Astrocyte (in vitro differentiated cells and primary cell): ENCODE measurements at regions not wholly inside any gene's neighbourhood (a gene's known extent, or its start where the extent isn't known, plus 50 kb on each side); places are given as distances from the start of the nearest gene placed in this dataset.

Source experiments
- CTCF ChIP-seq: IDR thresholded peaks from 2 replicates; pipeline ENCODE4 v1.5.1; 2011; ENCODE audit warnings: low read depth, mild to moderate bottlenecking, inconsistent platforms, low read length, moderate library complexity; ENCODE audit not compliant: insufficient read depth
- EZH2 ChIP-seq: IDR thresholded peaks from 2 replicates; pipeline ENCODE4 v1.6.1; 2012; ENCODE audit warnings: mild to moderate bottlenecking, low read length, inconsistent platforms; ENCODE audit not compliant: insufficient read depth

DNA sequence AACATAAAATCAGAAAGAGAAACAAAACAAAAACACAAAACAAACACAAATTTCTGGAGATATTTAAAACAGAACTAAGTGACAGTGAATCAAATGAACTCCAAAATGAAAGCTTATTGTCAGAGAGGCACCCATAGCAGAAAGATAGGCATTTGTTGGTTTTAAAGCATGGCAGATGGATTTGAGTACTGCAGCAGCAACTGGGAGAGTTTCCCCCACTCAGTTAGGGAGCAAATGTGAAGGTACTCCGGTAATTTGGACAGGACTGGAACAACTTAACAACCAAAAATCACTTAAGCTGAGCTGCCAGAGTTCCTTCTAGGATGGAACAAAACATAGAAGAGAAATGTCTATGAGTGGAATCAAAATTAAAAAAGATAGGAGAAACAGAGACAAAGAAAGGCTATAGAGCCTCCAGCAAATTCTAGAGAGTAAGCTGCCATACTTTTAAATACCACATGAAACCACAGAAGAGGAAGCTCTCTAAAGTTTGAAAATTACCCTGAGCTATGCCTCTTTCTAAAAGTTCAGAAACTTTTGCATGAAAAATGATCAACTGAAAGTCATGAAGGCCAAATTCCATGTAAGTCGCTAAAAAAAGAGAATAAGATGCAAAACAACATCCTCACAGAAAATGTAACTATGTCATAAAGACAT, 1248.3 kb upstream of the USP15 start:
- no peak for TF ChIP-seq CTCF
- no peak for TF ChIP-seq EZH2
